ENCODE measurements at regions not wholly inside any gene's neighbourhood (a gene's known extent, or its start where the extent isn't known, plus 50 kb on each side); places are given as distances from the start of the nearest gene placed in this dataset.

DNA sequence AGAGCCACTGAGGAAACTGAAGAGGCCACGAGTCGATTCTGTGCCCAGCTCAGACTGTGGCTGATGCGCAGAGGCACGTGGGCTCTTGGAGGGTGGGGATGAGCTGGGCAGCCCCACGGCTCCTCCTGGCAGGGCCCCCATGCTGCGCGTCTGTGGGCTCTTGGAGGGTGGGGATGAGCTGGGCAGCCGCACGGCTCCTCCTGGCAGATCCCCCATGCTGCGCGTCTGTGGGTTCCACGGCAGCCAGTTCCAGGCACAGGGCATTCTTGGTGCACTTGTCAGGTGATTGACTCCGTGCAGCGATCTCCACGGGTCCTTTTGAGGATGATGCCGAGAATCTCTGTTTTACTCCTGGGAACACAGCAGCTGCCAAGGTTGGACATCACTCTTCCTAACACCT, 138.1 kb upstream of the ZNF236 start:
- Mint-ChIP-seq H3K9me3 (no peaks in the 10 kb centered on the region), H3K27ac (no peak overlapping the region), H3K36me3 (no peaks in the 10 kb centered on the region), H3K4me1 (peaks cover 6 to 11% (median 9%) of the 10 kb centered on the region in 3 donors), H3K4me3 (no peak overlapping the region), H3K27me3 (peaks cover 21 to 32% of the 10 kb centered on the region in 2 donors)
- peaks cover 0 to 6% of the 10 kb centered on the region in 2 experiments for H3K4me1 ChIP-seq (ENCODE audit: control insufficient read depth in 1 of 2, extremely low read depth in 1 of 2, insufficient read depth in 2 of 2, low read length in 2 of 2)
- no peaks in the 10 kb centered on the region for H3K9me3 ChIP-seq
- POLR2A ChIA-PET = no interaction called here
- CTCF ChIA-PET = no interaction called here
- no peak overlapping the region for H3K4me3 ChIP-seq (ENCODE audit: control insufficient read depth in 1 of 2, extremely low read depth in 1 of 2, low read length in 1 of 2)
- H3K36me3 ChIP-seq (ENCODE audit: control insufficient read depth in 2 of 2, extremely low read depth in 1 of 2, insufficient read depth in 1 of 2, low read length in 1 of 2) = no peaks in the 10 kb centered on the region
- no peak for ATAC-seq (replicated peaks in 1 of 4)
- 90% methylated on average over 13 of the region's 16 CpGs for WGBS (ENCODE audit: insufficient coverage)
- no peak for DNase-seq
- H3K27me3 ChIP-seq (replicated peaks in 1 of 2; ENCODE audit: control insufficient read depth in 2 of 2, extremely low read depth in 1 of 2, insufficient read depth in 2 of 2, low read length in 1 of 2) = peaks cover 0 to 47% of the 10 kb centered on the region in 2 experiments
- H3K27ac ChIP-seq (ENCODE audit: low read length) = no peak overlapping the region

- no peak overlapping the region for H3K4me3 ChIP-seq (ENCODE audit: control insufficient read depth in 1 of 2, extremely low read depth in 1 of 2, low read length in 1 of 2)
- Mint-ChIP-seq H3K27ac (no peak overlapping the region), H3K9me3 (no peaks in the 10 kb centered on the region), H3K27me3 (peaks cover 3 to 13% of the 10 kb centered on the region in 2 donors), H3K36me3 (no peaks in the 10 kb centered on the region), H3K4me1 (no peaks in the 10 kb centered on the region), H3K4me3 (no peak overlapping the region)
- no peaks in the 10 kb centered on the region for H3K9me3 ChIP-seq
- no peaks in the 10 kb centered on the region for H3K4me1 ChIP-seq (ENCODE audit: control insufficient read depth in 1 of 2, extremely low read depth in 1 of 2, insufficient read depth in 2 of 2, low read length in 2 of 2)
- DNase-seq = no peak
- H3K36me3 ChIP-seq (ENCODE audit: control insufficient read depth in 2 of 2, extremely low read depth in 1 of 2, insufficient read depth in 1 of 2, low read length in 1 of 2) = no peaks in the 10 kb centered on the region
- POLR2A ChIA-PET = no interaction called here
- peaks cover 0 to 33% of the 10 kb centered on the region in 2 experiments for H3K27me3 ChIP-seq (replicated peaks in 1 of 2; ENCODE audit: control insufficient read depth in 2 of 2, extremely low read depth in 1 of 2, insufficient read depth in 2 of 2, low read length in 1 of 2)
- H3K27ac ChIP-seq (ENCODE audit: low read length) = no peak overlapping the region
- CTCF ChIA-PET = no interaction called here
- ATAC-seq (replicated peaks in 1 of 4) = no peak
- 82% methylated on average over 8 of the region's 8 CpGs for WGBS (ENCODE audit: insufficient coverage)
Observed at GRCh38 chr18:76679945-76680344, 142.4 kb upstream of the ZNF236 start.

- no peaks in the 10 kb centered on the region for H3K4me1 Mint-ChIP-seq
- ChIA-PET CTCF (no interaction called here), POLR2A (no interaction called here)
- 85% methylated on average over 6 of the region's 7 CpGs for WGBS (ENCODE audit: insufficient coverage)
- Histone ChIP-seq H3K36me3 (ENCODE audit: control insufficient read depth in 2 of 2, extremely low read depth in 1 of 2, insufficient read depth in 1 of 2, low read length in 1 of 2) (no peaks in the 10 kb centered on the region), H3K9me3 (no peaks in the 10 kb centered on the region), H3K27me3 (replicated peaks in 1 of 2; ENCODE audit: control insufficient read depth in 2 of 2, extremely low read depth in 1 of 2, insufficient read depth in 2 of 2, low read length in 1 of 2) (peaks cover 0 to 35% of the 10 kb centered on the region in 2 experiments), H3K4me3 (ENCODE audit: control insufficient read depth in 1 of 2, extremely low read depth in 1 of 2, low read length in 1 of 2) (no peak overlapping the region), H3K4me1 (ENCODE audit: control insufficient read depth in 1 of 2, extremely low read depth in 1 of 2, insufficient read depth in 2 of 2, low read length in 2 of 2) (no peaks in the 10 kb centered on the region), H3K27ac (ENCODE audit: low read length) (no peak overlapping the region)
- H3K27ac Mint-ChIP-seq = no peak overlapping the region
- ATAC-seq (replicated peaks in 1 of 4) = no peak
- DNase-seq = no peak
- H3K9me3 Mint-ChIP-seq = no peaks in the 10 kb centered on the region
- H3K36me3 Mint-ChIP-seq = no peaks in the 10 kb centered on the region
- peaks cover 3 to 13% of the 10 kb centered on the region in 2 donors for H3K27me3 Mint-ChIP-seq
- H3K4me3 Mint-ChIP-seq = no peak overlapping the region
Observed at GRCh38 chr18:76679259-76679658, 143.1 kb upstream of the ZNF236 start.

DNA sequence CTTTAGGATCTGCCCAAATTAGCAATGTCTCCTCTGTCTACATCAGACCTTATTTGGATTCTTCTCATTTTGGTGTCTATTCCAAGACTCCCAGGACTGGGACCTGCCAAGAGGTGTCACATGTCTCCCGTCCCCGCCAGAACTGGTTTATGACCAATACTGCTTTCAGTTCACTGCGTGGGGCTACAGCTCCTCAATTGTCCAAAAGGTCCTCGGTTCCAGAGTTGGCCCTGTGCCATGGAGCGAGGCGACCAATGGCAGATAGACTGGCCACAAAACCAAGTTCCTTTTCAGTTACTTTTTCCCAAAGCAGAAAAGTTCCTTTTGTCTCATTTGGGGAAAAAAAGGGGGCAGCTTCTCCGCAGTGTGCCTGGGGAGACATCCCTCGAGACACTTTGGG, 144.1 kb upstream of the ZNF236 start:
- no peak overlapping the region for H3K4me3 ChIP-seq (ENCODE audit: control insufficient read depth in 1 of 2, extremely low read depth in 1 of 2, low read length in 1 of 2)
- ATAC-seq (replicated peaks in 1 of 4) (no peak), DNase-seq (no peak)
- H3K36me3 Mint-ChIP-seq = no peaks in the 10 kb centered on the region
- no peaks in the 10 kb centered on the region for H3K4me1 ChIP-seq (ENCODE audit: control insufficient read depth in 1 of 2, extremely low read depth in 1 of 2, insufficient read depth in 2 of 2, low read length in 2 of 2)
- H3K27ac ChIP-seq (ENCODE audit: low read length) = no peak overlapping the region
- peaks cover 3 to 13% of the 10 kb centered on the region in 2 donors for H3K27me3 Mint-ChIP-seq
- POLR2A ChIA-PET = no interaction called here
- CTCF ChIA-PET = no interaction called here
- H3K36me3 ChIP-seq (ENCODE audit: control insufficient read depth in 2 of 2, extremely low read depth in 1 of 2, insufficient read depth in 1 of 2, low read length in 1 of 2) = no peaks in the 10 kb centered on the region
- no peaks in the 10 kb centered on the region for H3K4me1 Mint-ChIP-seq
- no peaks in the 10 kb centered on the region for H3K9me3 Mint-ChIP-seq
- WGBS (ENCODE audit: insufficient coverage) = 80% methylated on average over 5 of the region's 8 CpGs
- no peak overlapping the region for H3K27ac Mint-ChIP-seq
- H3K4me3 Mint-ChIP-seq = no peak overlapping the region
- H3K27me3 ChIP-seq (replicated peaks in 1 of 2; ENCODE audit: control insufficient read depth in 2 of 2, extremely low read depth in 1 of 2, insufficient read depth in 2 of 2, low read length in 1 of 2) = peaks cover 0 to 35% of the 10 kb centered on the region in 2 experiments
- no peaks in the 10 kb centered on the region for H3K9me3 ChIP-seq

DNA sequence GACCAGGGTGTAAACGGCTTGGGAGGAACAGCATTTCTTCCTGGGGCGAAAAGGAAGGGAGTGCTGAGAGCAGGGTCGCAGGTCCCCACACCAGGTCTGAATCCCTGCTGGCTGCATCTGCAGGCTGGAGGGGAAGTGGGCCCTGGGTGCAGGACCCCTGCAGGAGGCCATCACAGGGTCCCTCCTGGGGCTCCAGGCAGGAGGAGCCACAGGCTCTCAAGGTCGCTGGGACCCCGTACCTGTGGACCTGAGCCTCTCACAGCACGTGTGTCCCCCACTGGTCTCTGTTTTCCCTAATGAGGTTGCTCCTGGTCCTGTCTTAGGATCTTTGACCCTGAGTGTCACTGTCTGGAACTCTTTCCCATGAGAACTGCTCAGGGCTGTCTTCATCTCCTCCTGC, 147.8 kb upstream of the ZNF236 start:
- H3K9me3 Mint-ChIP-seq = no peaks in the 10 kb centered on the region
- ATAC-seq (replicated peaks in 1 of 4) (no peak), DNase-seq (no peak)
- Histone ChIP-seq H3K27ac (ENCODE audit: low read length) (no peak overlapping the region), H3K4me3 (ENCODE audit: control insufficient read depth in 1 of 2, extremely low read depth in 1 of 2, low read length in 1 of 2) (no peak overlapping the region), H3K27me3 (replicated peaks in 1 of 2; ENCODE audit: control insufficient read depth in 2 of 2, extremely low read depth in 1 of 2, insufficient read depth in 2 of 2, low read length in 1 of 2) (peaks cover 0 to 21% of the 10 kb centered on the region in 2 experiments), H3K9me3 (no peaks in the 10 kb centered on the region), H3K36me3 (ENCODE audit: control insufficient read depth in 2 of 2, extremely low read depth in 1 of 2, insufficient read depth in 1 of 2, low read length in 1 of 2) (no peaks in the 10 kb centered on the region), H3K4me1 (ENCODE audit: control insufficient read depth in 1 of 2, extremely low read depth in 1 of 2, insufficient read depth in 2 of 2, low read length in 2 of 2) (no peaks in the 10 kb centered on the region)
- ChIA-PET POLR2A (no interaction called here), CTCF (no interaction called here)
- H3K27ac Mint-ChIP-seq = no peak overlapping the region
- H3K4me3 Mint-ChIP-seq = no peak overlapping the region
- 78% methylated on average over 4 of the region's 6 CpGs for WGBS (ENCODE audit: insufficient coverage)
- no peaks in the 10 kb centered on the region for H3K36me3 Mint-ChIP-seq
- peaks cover 0 to 3% of the 10 kb centered on the region in 2 donors for H3K27me3 Mint-ChIP-seq
- H3K4me1 Mint-ChIP-seq = no peaks in the 10 kb centered on the region

DNA sequence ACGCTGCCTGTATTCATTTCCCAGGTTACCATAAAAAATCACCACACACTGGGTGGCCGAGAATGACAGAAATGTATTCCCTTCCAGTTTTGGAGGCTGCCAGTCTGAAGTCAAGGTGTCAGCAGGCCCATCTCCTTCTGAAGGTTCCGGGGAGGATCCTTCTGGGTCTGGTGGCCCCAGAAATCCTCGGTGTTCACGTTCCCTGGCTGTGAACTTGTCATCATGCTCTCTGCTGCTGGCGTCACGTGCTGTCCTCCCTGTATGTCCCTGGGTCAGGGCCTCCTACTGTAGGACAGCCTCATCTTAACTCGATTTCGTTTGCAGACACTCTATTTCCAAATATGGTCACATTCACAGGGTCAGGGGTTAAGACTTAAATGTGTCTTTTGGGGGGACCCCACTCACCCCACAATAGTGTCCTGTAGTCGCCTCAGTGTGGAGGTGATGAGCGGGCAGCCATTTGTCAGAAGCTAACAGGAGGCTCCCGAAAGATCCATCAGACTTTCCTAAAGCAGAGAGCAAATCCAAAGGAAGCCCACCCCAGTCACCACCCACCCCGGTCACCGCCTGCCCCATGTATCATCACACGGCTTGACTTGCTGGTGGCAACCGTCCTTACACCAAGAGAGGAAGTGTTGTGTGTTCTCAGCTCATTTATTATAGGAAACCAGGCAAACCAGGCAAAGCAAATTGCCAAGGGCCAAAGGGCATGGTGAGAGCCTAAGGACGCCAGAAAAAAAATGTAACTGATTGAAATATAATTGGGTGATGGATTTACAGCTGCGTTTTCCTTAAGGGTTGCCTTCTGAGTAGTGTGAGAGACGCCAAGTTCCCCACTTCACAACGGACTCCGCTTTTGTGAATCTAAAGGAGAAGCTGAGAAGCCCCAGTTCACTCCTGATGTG, 148.8 kb upstream of the ZNF236 start:
- 69% methylated on average over 8 of the region's 21 CpGs for WGBS (ENCODE audit: insufficient coverage)
- peaks cover 0 to 15% of the 10 kb centered on the region in 2 experiments for H3K27me3 ChIP-seq (replicated peaks in 1 of 2; ENCODE audit: control insufficient read depth in 2 of 2, extremely low read depth in 1 of 2, insufficient read depth in 2 of 2, low read length in 1 of 2)
- Mint-ChIP-seq H3K36me3 (no peaks in the 10 kb centered on the region), H3K27me3 (peaks cover 0 to 3% of the 10 kb centered on the region in 2 donors), H3K4me3 (no peak overlapping the region), H3K27ac (no peak overlapping the region), H3K9me3 (no peaks in the 10 kb centered on the region), H3K4me1 (no peaks in the 10 kb centered on the region)
- DNase-seq (no peak), ATAC-seq (replicated peaks in 1 of 4) (no peak)
- H3K9me3 ChIP-seq = no peaks in the 10 kb centered on the region
- CTCF ChIA-PET = no interaction called here
- H3K27ac ChIP-seq (ENCODE audit: low read length) = no peak overlapping the region
- no peaks in the 10 kb centered on the region for H3K4me1 ChIP-seq (ENCODE audit: control insufficient read depth in 1 of 2, extremely low read depth in 1 of 2, insufficient read depth in 2 of 2, low read length in 2 of 2)
- H3K4me3 ChIP-seq (ENCODE audit: control insufficient read depth in 1 of 2, extremely low read depth in 1 of 2, low read length in 1 of 2) = no peak overlapping the region
- POLR2A ChIA-PET = interaction anchor here in 1 of 2 donors (0.7 kb wide), 1 partner anchor 13 kb away, joined by 3 read pairs; no protein-coding TSS in a partner anchor
- no peaks in the 10 kb centered on the region for H3K36me3 ChIP-seq (ENCODE audit: control insufficient read depth in 2 of 2, extremely low read depth in 1 of 2, insufficient read depth in 1 of 2, low read length in 1 of 2)

Data from T-cell (primary cell).